ENCODE measurements at regions not wholly inside any gene's neighbourhood (a gene's known extent, or its start where the extent isn't known, plus 50 kb on each side); places are given as distances from the start of the nearest gene placed in this dataset.

DNA sequence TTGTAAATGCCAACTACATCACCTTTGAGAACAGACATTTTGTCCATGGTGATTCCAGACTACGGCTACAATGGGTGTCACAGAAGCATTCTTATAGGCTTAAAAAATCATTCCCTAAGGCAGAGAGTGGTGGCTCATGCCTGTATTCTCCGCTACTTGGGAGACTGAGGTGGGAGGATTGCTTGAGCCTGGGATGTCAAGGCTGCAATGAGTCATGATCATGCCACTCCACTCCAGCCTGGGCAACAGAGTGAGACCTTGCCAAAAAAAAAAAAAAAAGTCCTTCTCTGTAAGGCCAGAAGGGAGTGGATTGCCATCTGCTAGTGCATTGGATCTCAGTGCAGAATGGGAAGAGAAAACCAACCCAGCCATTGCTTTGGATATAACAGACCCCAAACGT is 522.5 kb downstream of the VRK1 start:
- no peak overlapping the region for H3K4me3 ChIP-seq (replicated peaks in 1 of 3; ENCODE audit: insufficient read depth in 1 of 3, low read depth in 2 of 3, low read length in 3 of 3)
- H3K4me2 ChIP-seq (ENCODE audit: low read depth, low read length): no peak overlapping the region
- in situ Hi-C loops (cut with HindIII; ENCODE audit: extremely low pct_ligation_motif_present, low pct_unique_long_range_greater_than_20kb) (no loop called here), intact Hi-C loops (cut with micrococcal nuclease; ENCODE audit: unreplicated experiment) (no loop called here)
- H3K9me3 ChIP-seq (ENCODE audit: low read length): peaks cover 35% of the 10 kb centered on the region
- no peaks in the 10 kb centered on the region for H3K27me3 ChIP-seq (ENCODE audit: control insufficient read depth in 1 of 2, insufficient read depth in 2 of 2, low read length in 2 of 2)
- H3K27ac ChIP-seq (ENCODE audit: extremely low read length, insufficient read depth, low read length): no peak overlapping the region
- no peak for ATAC-seq
- no peak for FAIRE-seq
- BruUV-seq (replicated peaks): no TSS peak
- ChIA-PET POLR2A (no interaction called here), CTCF (ENCODE audit: low intra/inter-chr PET ratio, low total read pairs) (no interaction called here)
- no peaks in the 10 kb centered on the region for H3K79me2 ChIP-seq (ENCODE audit: insufficient read depth, low read length)
- 5% methylated on average over 3 of the region's 3 CpGs for WGBS (ENCODE audit: low lambda C conversion rate)
- H3K36me3 ChIP-seq (replicated peaks in 1 of 2; ENCODE audit: control insufficient read depth in 1 of 2, insufficient read depth in 2 of 2, low read length in 2 of 2): no peaks in the 10 kb centered on the region
- no peaks in the 10 kb centered on the region for H4K20me1 ChIP-seq (ENCODE audit: insufficient read depth, low read length)
- H2AFZ ChIP-seq (ENCODE audit: low read length): no peak overlapping the region
- H3K4me1 ChIP-seq (ENCODE audit: insufficient read depth, low read length): no peaks in the 10 kb centered on the region
- H3K9ac ChIP-seq (ENCODE audit: insufficient read depth, low read depth, low read length): no peak overlapping the region
- DNase-seq (ENCODE audit: low spot score): no peak
- TF ChIP-seq, protein P1, sequence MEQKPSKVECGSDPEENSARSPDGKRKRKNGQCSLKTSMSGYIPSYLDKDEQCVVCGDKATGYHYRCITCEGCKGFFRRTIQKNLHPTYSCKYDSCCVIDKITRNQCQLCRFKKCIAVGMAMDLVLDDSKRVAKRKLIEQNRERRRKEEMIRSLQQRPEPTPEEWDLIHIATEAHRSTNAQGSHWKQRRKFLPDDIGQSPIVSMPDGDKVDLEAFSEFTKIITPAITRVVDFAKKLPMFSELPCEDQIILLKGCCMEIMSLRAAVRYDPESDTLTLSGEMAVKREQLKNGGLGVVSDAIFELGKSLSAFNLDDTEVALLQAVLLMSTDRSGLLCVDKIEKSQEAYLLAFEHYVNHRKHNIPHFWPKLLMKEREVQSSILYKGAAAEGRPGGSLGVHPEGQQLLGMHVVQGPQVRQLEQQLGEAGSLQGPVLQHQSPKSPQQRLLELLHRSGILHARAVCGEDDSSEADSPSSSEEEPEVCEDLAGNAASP (CRISPR knock-in tag; IDR thresholded peaks at IDR 0.05; ENCODE audit: borderline replicate concordance): no peak
- TF ChIP-seq SP1 (IDR thresholded peaks at IDR 0.05): no peak
- no peak for TF ChIP-seq SP1 (CRISPR knock-in tag; IDR thresholded peaks at IDR 0.05)
- no peak for TF ChIP-seq KAT8 (CRISPR knock-in tag; IDR thresholded peaks at IDR 0.05)
- TF ChIP-seq, protein P2, sequence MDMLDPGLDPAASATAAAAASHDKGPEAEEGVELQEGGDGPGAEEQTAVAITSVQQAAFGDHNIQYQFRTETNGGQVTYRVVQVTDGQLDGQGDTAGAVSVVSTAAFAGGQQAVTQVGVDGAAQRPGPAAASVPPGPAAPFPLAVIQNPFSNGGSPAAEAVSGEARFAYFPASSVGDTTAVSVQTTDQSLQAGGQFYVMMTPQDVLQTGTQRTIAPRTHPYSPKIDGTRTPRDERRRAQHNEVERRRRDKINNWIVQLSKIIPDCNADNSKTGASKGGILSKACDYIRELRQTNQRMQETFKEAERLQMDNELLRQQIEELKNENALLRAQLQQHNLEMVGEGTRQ (IDR thresholded peaks at IDR 0.05; ENCODE audit: low read depth, low read length): no peak
- TF ChIP-seq, protein P2 (CRISPR knock-in tag; IDR thresholded peaks at IDR 0.05; ENCODE audit: borderline replicate concordance): no peak
- TF ChIP-seq, protein P3, sequence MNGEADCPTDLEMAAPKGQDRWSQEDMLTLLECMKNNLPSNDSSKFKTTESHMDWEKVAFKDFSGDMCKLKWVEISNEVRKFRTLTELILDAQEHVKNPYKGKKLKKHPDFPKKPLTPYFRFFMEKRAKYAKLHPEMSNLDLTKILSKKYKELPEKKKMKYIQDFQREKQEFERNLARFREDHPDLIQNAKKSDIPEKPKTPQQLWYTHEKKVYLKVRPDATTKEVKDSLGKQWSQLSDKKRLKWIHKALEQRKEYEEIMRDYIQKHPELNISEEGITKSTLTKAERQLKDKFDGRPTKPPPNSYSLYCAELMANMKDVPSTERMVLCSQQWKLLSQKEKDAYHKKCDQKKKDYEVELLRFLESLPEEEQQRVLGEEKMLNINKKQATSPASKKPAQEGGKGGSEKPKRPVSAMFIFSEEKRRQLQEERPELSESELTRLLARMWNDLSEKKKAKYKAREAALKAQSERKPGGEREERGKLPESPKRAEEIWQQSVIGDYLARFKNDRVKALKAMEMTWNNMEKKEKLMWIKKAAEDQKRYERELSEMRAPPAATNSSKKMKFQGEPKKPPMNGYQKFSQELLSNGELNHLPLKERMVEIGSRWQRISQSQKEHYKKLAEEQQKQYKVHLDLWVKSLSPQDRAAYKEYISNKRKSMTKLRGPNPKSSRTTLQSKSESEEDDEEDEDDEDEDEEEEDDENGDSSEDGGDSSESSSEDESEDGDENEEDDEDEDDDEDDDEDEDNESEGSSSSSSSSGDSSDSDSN (CRISPR knock-in tag; IDR thresholded peaks at IDR 0.05): no peak
- TF ChIP-seq, protein P4, sequence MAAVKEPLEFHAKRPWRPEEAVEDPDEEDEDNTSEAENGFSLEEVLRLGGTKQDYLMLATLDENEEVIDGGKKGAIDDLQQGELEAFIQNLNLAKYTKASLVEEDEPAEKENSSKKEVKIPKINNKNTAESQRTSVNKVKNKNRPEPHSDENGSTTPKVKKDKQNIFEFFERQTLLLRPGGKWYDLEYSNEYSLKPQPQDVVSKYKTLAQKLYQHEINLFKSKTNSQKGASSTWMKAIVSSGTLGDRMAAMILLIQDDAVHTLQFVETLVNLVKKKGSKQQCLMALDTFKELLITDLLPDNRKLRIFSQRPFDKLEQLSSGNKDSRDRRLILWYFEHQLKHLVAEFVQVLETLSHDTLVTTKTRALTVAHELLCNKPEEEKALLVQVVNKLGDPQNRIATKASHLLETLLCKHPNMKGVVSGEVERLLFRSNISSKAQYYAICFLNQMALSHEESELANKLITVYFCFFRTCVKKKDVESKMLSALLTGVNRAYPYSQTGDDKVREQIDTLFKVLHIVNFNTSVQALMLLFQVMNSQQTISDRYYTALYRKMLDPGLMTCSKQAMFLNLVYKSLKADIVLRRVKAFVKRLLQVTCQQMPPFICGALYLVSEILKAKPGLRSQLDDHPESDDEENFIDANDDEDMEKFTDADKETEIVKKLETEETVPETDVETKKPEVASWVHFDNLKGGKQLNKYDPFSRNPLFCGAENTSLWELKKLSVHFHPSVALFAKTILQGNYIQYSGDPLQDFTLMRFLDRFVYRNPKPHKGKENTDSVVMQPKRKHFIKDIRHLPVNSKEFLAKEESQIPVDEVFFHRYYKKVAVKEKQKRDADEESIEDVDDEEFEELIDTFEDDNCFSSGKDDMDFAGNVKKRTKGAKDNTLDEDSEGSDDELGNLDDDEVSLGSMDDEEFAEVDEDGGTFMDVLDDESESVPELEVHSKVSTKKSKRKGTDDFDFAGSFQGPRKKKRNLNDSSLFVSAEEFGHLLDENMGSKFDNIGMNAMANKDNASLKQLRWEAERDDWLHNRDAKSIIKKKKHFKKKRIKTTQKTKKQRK (IDR thresholded peaks at IDR 0.05; ENCODE audit: low read length): no peak
- no peak for TF ChIP-seq ZNF773 (CRISPR knock-in tag; IDR thresholded peaks at IDR 0.05; ENCODE audit: borderline replicate concordance)
- no peak for TF ChIP-seq MTA3 (CRISPR knock-in tag; IDR thresholded peaks at IDR 0.05)
- TF ChIP-seq PPARG (CRISPR knock-in tag; conservative IDR thresholded peaks at IDR 0.05): no peak
- no peak for TF ChIP-seq ZNF878 (CRISPR knock-in tag; IDR thresholded peaks at IDR 0.05)
- no peak for TF ChIP-seq RAD21 (CRISPR knock-in tag; IDR thresholded peaks at IDR 0.05)
- no peak for TF ChIP-seq ZNF766 (CRISPR knock-in tag; IDR thresholded peaks at IDR 0.05; ENCODE audit: borderline replicate concordance)
- no peak for TF ChIP-seq ZNF558 (CRISPR knock-in tag; IDR thresholded peaks at IDR 0.05; ENCODE audit: borderline replicate concordance)

All from HepG2 (cell line).